Parathyroid adenoma (tissue), 2 donors: ENCODE measurements at regions not wholly inside any gene's neighbourhood (a gene's known extent, or its start where the extent isn't known, plus 50 kb on each side); places are given as distances from the start of the nearest gene placed in this dataset.

Experiments used
- H2AFZ ChIP-seq: fragments of 300-600 bp; sonication (generic); one replicate; pipeline ENCODE4 v1.7.0; 2017; ENCODE audit warnings: antibody characterized with exemption, mild to moderate bottlenecking
- H3K27ac ChIP-seq: fragments of 300-600 bp; sonication (generic); one replicate; pipeline ENCODE4 v1.7.0; 2017
- H3K27me3 ChIP-seq: fragments of 300-600 bp; sonication (generic); one replicate; pipeline ENCODE4 v1.7.0; 2017; ENCODE audit warnings: low read length; ENCODE audit not compliant: control insufficient read depth, insufficient read depth
- H3K36me3 ChIP-seq: fragments of 300-600 bp; sonication (generic); one replicate; pipeline ENCODE4 v1.7.0; 2017; ENCODE audit warnings: low read length; ENCODE audit not compliant: control insufficient read depth, insufficient read depth
- H3K4me1 ChIP-seq: fragments of 300-600 bp; sonication (generic); one replicate; pipeline ENCODE4 v1.7.0; 2017; ENCODE audit warnings: control low read depth
- H3K4me2 ChIP-seq: fragments of 300-600 bp; sonication (generic); one replicate; pipeline ENCODE4 v1.7.0; 2017; ENCODE audit warnings: low read length
- H3K4me3 ChIP-seq: fragments of 300-600 bp; sonication (generic); one replicate; pipeline ENCODE4 v1.7.0; 2017; ENCODE audit warnings: low read depth, low read length
- H3K79me2 ChIP-seq: fragments of 300-600 bp; sonication (generic); one replicate; pipeline ENCODE4 v1.7.0; 2017; ENCODE audit warnings: control low read depth
- H3K9ac ChIP-seq: fragments of 300-600 bp; sonication (generic); one replicate; pipeline ENCODE4 v1.7.0; 2017; ENCODE audit warnings: mild to moderate bottlenecking
- H3K9me3 ChIP-seq: fragments of 300-600 bp; sonication (generic); one replicate; pipeline ENCODE4 v1.7.0; 2017; ENCODE audit warnings: low read length; ENCODE audit not compliant: control insufficient read depth
- TF ChIP-seq, protein P1 (sequence below): fragments of 300-600 bp; sonication (generic); IDR thresholded peaks from one replicate; pipeline ENCODE4 v1.7.0; 2017; ENCODE audit warnings: antibody characterized with exemption, mild to moderate bottlenecking
- donor health status: primary hyperparathyroidism.

DNA sequence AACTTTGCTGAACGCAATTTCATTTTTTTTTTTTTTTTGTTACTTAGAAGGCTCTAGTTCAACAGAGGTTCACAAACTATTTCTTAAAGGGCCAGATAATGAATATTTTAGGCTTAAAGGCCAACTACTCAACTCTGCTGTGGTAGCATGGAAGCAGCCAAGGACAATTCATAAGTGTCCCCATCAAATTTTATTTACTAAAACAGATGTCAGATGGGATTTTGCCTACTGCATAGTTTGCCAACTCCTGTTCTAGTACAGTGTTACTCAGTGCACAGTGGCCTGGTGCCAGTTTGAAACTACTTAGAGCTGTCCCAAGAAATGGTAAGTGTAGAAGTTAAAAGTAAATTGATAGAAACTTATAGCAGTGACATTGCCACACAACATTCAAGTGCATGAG, 949.4 kb upstream of the FANCL start:
- no peaks in the 10 kb centered on the region for H3K36me3 ChIP-seq
- no peaks in the 10 kb centered on the region for H3K27me3 ChIP-seq
- TF ChIP-seq, protein P1, sequence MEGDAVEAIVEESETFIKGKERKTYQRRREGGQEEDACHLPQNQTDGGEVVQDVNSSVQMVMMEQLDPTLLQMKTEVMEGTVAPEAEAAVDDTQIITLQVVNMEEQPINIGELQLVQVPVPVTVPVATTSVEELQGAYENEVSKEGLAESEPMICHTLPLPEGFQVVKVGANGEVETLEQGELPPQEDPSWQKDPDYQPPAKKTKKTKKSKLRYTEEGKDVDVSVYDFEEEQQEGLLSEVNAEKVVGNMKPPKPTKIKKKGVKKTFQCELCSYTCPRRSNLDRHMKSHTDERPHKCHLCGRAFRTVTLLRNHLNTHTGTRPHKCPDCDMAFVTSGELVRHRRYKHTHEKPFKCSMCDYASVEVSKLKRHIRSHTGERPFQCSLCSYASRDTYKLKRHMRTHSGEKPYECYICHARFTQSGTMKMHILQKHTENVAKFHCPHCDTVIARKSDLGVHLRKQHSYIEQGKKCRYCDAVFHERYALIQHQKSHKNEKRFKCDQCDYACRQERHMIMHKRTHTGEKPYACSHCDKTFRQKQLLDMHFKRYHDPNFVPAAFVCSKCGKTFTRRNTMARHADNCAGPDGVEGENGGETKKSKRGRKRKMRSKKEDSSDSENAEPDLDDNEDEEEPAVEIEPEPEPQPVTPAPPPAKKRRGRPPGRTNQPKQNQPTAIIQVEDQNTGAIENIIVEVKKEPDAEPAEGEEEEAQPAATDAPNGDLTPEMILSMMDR, result no peak
- no peak overlapping the region for H3K4me2 ChIP-seq
- H2AFZ ChIP-seq, result no peak overlapping the region
- H3K9me3 ChIP-seq, result no peaks in the 10 kb centered on the region
- no peak overlapping the region for H3K4me3 ChIP-seq
- no peak overlapping the region for H3K27ac ChIP-seq
- H3K9ac ChIP-seq, result no peak overlapping the region
- no peaks in the 10 kb centered on the region for H3K79me2 ChIP-seq
- H3K4me1 ChIP-seq, result no peaks in the 10 kb centered on the region

DNA sequence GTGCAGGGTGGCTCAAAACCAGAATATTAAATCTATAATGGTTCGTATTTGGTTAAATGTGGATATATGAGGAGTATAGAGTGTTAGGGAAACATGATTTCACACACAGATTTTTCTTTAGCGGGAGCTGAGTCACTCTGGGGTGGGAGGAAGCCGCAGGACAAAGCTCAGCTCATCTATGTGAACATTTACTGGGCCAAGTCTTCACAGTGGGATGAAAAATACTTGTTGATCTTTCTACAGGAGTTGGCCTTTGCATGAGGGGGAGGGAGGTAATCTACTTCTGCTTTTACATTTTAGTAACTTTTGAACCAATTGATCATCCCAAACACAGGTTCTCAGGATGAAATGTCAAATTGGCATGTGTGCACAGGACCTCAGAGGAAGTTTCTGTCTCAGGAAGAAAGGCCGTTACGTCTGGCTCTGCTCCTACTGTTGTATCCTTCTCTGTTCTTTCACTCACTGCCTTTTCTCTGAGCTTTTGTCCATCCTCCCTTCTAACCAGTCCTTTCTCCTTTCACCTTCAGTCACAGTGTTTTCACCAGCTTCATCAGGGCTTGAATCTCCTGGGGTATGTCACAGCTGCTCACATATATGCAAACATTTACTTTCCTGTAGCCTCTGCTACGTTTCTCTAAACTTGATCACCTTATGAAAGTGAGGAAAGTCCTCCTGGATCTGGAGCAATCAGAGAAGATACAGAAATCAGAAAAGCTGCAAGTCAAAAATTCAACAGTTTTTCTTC, 943.3 kb upstream of the FANCL start:
- no peak overlapping the region for H3K4me2 ChIP-seq
- no peaks in the 10 kb centered on the region for H3K9me3 ChIP-seq
- H3K4me3 ChIP-seq, result no peak overlapping the region
- H2AFZ ChIP-seq, result no peak overlapping the region
- H3K36me3 ChIP-seq, result no peaks in the 10 kb centered on the region
- H3K27me3 ChIP-seq, result no peaks in the 10 kb centered on the region
- H3K27ac ChIP-seq, result no peak overlapping the region
- H3K79me2 ChIP-seq, result no peaks in the 10 kb centered on the region
- TF ChIP-seq, protein P1, result no peak
- no peaks in the 10 kb centered on the region for H3K4me1 ChIP-seq
- no peak overlapping the region for H3K9ac ChIP-seq

DNA sequence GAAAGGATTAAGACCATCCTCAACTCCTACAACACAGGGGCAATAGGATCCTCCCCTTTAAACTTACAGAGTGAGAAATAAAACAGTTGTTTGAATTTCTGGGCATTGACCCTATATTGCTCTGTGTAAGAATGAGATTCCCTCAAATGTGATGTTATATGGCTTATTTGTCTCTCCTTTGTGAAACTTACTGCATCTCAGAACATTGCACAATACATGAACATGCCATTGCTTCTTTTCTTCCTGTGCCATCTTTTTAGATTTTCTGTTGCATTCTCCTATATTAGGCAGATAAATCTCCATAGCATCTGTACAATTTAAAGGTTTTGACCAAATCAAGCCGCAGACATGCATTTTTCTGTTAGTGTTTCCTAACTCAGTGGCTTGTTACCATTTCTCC, 941.9 kb upstream of the FANCL start:
- H3K79me2 ChIP-seq, result no peaks in the 10 kb centered on the region
- no peak overlapping the region for H3K4me3 ChIP-seq
- H3K9me3 ChIP-seq, result no peaks in the 10 kb centered on the region
- H3K27me3 ChIP-seq, result no peaks in the 10 kb centered on the region
- no peak overlapping the region for H3K27ac ChIP-seq
- H3K36me3 ChIP-seq, result no peaks in the 10 kb centered on the region
- no peak overlapping the region for H3K4me2 ChIP-seq
- H3K4me1 ChIP-seq, result no peaks in the 10 kb centered on the region
- no peak overlapping the region for H2AFZ ChIP-seq
- TF ChIP-seq, protein P1, result no peak
- H3K9ac ChIP-seq, result no peak overlapping the region

DNA sequence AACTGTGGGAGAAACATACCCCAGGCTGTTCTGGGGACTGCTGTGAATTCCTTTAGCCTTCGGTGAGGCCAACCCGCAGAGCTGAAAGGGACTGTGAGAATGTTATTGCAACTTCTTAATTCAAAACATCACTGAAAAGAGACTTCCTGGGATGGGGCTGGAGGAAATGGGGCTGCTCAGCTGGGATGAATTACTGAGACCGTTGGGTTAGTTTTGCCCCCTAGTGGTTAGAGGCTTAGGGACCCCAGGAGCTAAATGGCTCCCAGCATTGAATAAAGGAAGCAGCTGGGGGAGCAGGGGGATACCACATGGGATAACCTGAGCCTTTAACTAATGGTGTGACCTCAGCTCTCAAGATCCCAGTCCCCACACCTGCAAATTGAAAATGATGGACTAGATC, 941.1 kb upstream of the FANCL start:
- Histone ChIP-seq H3K9me3 (no peaks in the 10 kb centered on the region), H3K36me3 (no peaks in the 10 kb centered on the region), H3K4me2 (no peak overlapping the region), H3K27me3 (no peaks in the 10 kb centered on the region), H3K27ac (no peak overlapping the region), H3K79me2 (no peaks in the 10 kb centered on the region), H3K4me3 (no peak overlapping the region), H2AFZ (no peak overlapping the region), H3K4me1 (no peaks in the 10 kb centered on the region), H3K9ac (no peak overlapping the region)
- TF ChIP-seq, protein P1, result no peak

DNA sequence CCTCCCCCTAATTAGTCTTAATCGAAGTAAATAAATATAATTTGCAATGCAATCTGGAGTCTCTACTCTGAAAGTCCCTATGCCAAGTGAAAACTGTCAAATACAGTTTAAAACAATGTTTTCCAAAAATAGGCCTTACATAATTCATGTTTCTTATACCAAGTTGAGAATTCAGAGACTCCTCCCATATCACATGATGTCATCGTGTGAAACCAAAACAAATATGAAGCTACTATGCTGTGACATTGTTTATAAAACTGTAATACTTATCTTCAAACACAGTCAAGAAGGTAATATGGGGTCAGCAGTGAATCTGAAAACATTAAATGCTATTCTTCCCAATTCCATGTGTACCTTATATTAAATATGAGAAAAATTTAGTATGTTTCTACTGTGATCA, 940.2 kb upstream of the FANCL start:
- Histone ChIP-seq H3K9ac (no peak overlapping the region), H3K27me3 (no peaks in the 10 kb centered on the region), H3K4me2 (no peak overlapping the region), H3K79me2 (no peaks in the 10 kb centered on the region), H3K4me1 (no peaks in the 10 kb centered on the region), H3K27ac (no peak overlapping the region), H2AFZ (no peak overlapping the region), H3K4me3 (no peak overlapping the region), H3K36me3 (no peaks in the 10 kb centered on the region), H3K9me3 (no peaks in the 10 kb centered on the region)
- TF ChIP-seq, protein P1, result no peak
